Cardiac muscle cell (in vitro differentiated cells and primary cell): ENCODE measurements at regions not wholly inside any gene's neighbourhood (a gene's known extent, or its start where the extent isn't known, plus 50 kb on each side); places are given as distances from the start of the nearest gene placed in this dataset.

Source experiments
- DNase-seq, 2 donors: peaks; one replicate each; pipeline versions ENCODE4 v3.0.0 to v3.0.0-alpha.2; 2010 to 2017; ENCODE audit warnings: low read depth in 1 of 2, low spot score in 1 of 2
- H3K27ac ChIP-seq: fragments of 200-600 bp; sonication (generic); 2 replicates; pipeline ENCODE4 v1.5.1; 2016
- H3K27me3 ChIP-seq: fragments of 200-600 bp; sonication (generic); 2 replicates; pipeline ENCODE4 v1.6.0; 2016; ENCODE audit warnings: control low read depth
- H3K36me3 ChIP-seq: fragments of 200-600 bp; sonication (generic); 2 replicates; pipeline ENCODE4 v1.5.1; 2016; ENCODE audit warnings: control low read depth
- H3K4me1 ChIP-seq: fragments of 200-600 bp; sonication (generic); 2 replicates; pipeline ENCODE4 v1.8.1; 2017; ENCODE audit warnings: low read depth, mild to moderate bottlenecking, mixed run types
- H3K4me3 ChIP-seq: fragments of 200-600 bp; sonication (generic); 2 replicates; pipeline ENCODE4 v1.5.1; 2016; ENCODE audit warnings: mild to moderate bottlenecking
- H3K9me3 ChIP-seq: fragments of 200-600 bp; sonication (generic); 2 replicates; pipeline ENCODE4 v1.5.1; 2017; ENCODE audit warnings: low read depth, mild to moderate bottlenecking, control low read depth
- TF ChIP-seq, protein P1 (sequence below): IDR thresholded peaks from 2 replicates; pipeline ENCODE4 v1.5.1; 2012; ENCODE audit warnings: low read depth, mild to moderate bottlenecking, low read length

GRCh38 chr10:57741751-57742150, 525.9 kb downstream of the IPMK start:
- TF ChIP-seq, protein P1, sequence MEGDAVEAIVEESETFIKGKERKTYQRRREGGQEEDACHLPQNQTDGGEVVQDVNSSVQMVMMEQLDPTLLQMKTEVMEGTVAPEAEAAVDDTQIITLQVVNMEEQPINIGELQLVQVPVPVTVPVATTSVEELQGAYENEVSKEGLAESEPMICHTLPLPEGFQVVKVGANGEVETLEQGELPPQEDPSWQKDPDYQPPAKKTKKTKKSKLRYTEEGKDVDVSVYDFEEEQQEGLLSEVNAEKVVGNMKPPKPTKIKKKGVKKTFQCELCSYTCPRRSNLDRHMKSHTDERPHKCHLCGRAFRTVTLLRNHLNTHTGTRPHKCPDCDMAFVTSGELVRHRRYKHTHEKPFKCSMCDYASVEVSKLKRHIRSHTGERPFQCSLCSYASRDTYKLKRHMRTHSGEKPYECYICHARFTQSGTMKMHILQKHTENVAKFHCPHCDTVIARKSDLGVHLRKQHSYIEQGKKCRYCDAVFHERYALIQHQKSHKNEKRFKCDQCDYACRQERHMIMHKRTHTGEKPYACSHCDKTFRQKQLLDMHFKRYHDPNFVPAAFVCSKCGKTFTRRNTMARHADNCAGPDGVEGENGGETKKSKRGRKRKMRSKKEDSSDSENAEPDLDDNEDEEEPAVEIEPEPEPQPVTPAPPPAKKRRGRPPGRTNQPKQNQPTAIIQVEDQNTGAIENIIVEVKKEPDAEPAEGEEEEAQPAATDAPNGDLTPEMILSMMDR: no peak
- Histone ChIP-seq H3K36me3 (no peaks in the 10 kb centered on the region), H3K27ac (no peak overlapping the region), H3K4me3 (no peak overlapping the region), H3K27me3 (no peaks in the 10 kb centered on the region), H3K9me3 (no peaks in the 10 kb centered on the region), H3K4me1 (no peaks in the 10 kb centered on the region)
- no peak for DNase-seq

DNA sequence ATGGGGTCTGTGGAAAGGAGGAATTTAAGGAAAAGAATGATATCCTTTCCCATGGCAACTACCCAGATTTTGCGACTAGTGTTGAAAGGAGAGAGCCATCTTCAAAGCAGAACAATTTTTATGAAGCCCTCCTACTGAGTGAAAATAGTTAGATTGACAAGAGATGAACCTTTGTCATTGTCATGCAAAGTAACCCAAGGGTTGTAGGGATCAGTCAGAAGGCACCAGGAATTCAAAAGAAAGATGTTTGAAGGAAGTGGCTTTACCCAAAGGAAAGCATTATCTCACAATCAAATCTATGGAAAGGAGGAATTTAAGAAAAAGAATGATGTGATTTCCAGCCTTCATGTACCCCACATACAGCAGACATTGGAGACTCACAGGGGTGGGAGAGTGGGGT, 544.4 kb downstream of the IPMK start:
- no peak for DNase-seq
- TF ChIP-seq, protein P1: no peak

GRCh38 chr10:57716884-57717283, 550.8 kb downstream of the IPMK start:
- peak; percentile 12 to 52 for DNase-seq
- TF ChIP-seq, protein P1: peak; percentile 51
- H3K4me1 ChIP-seq: peaks cover 11% of the 10 kb centered on the region

More for the DNA sequence above, 544.4 kb downstream of the IPMK start:
- Histone ChIP-seq H3K9me3 (no peaks in the 10 kb centered on the region), H3K4me3 (no peak overlapping the region), H3K4me1 (no peaks in the 10 kb centered on the region), H3K27ac (no peak overlapping the region), H3K36me3 (no peaks in the 10 kb centered on the region), H3K27me3 (no peaks in the 10 kb centered on the region)

DNA sequence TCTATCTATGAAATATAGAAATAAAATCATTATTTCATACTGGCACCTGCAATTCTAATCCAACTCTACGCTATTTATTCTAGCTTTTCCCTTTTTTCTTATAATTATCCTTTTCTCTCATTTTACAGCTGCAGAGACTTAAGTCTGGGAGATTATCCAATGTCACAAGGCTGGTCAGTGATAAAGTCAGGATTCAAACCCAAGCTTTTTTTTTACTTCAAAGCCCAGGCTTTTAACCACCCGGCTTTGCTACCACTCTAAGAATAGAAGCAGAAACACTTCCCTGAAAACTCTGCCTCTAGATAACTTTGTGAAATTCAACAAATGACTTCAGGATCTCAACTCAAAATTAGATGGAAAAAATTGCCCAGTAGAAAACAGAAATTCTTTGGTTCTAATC, 552.5 kb downstream of the IPMK start:
- Histone ChIP-seq H3K27ac (peak overlapping the region; percentile 42), H3K4me1 (peaks cover 11% of the 10 kb centered on the region), H3K9me3 (no peaks in the 10 kb centered on the region), H3K4me3 (no peak overlapping the region), H3K27me3 (no peaks in the 10 kb centered on the region), H3K36me3 (no peaks in the 10 kb centered on the region)
- TF ChIP-seq, protein P1: no peak
- DNase-seq: peak in 1 of 2 donors; percentile 24

More at GRCh38 chr10:57716884-57717283, 550.8 kb downstream of the IPMK start:
- no peaks in the 10 kb centered on the region for H3K9me3 ChIP-seq
- no peaks in the 10 kb centered on the region for H3K27me3 ChIP-seq
- no peak overlapping the region for H3K4me3 ChIP-seq
- no peaks in the 10 kb centered on the region for H3K36me3 ChIP-seq
- no peak overlapping the region for H3K27ac ChIP-seq

- Histone ChIP-seq H3K9me3 (no peaks in the 10 kb centered on the region), H3K4me1 (no peaks in the 10 kb centered on the region), H3K36me3 (no peaks in the 10 kb centered on the region), H3K27me3 (no peaks in the 10 kb centered on the region), H3K27ac (no peak overlapping the region), H3K4me3 (no peak overlapping the region)
- DNase-seq: no peak
- TF ChIP-seq, protein P1: no peak
Measured at GRCh38 chr10:57707300-57707658, 560.4 kb downstream of the IPMK start.
